ENCODE measurements at regions not wholly inside any gene's neighbourhood (a gene's known extent, or its start where the extent isn't known, plus 50 kb on each side); places are given as distances from the start of the nearest gene placed in this dataset.

DNA sequence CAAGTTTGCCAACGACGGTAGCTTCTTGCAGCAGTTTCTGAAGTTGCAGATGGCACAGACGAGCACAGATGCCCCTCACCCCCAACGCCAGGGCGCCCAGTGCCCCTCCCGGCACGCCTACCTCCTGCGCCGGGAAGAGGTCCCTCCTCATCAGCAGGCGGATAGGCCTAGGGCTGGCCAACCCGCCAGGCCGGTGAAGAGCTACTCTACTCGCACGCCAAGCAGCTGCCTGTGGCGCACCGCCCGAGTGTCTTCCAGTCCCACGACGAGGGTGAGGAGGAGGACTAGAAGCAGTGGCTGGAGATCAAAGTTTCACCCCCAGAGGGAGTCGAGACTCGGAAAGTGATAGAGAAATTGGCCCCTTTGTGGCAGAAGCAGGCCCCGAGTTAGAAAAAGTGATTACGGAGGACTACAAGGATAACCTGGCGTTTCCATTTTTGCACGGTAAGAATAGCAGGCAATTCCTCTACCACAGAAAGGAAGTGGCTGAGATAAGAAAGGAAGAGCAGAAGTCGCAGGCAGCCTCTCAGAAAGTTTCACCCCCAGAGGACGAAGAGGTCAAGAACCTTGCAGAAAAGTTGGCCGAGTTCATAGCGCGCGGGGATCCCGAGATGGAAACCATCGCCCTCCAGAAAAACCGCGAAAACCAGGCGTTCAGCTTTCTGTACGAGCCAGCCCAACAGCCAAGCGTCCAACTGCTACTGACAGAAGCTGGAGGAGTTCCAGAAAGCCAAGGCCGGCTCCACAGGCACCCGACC lies 170.4 kb downstream of the HINT1 start:
- no peak overlapping the region for H3K27ac Mint-ChIP-seq (ENCODE audit: low read depth, unreplicated experiment)
- no TSS peak for BruUV-seq (replicated peaks)
- TF ChIP-seq, protein P1, sequence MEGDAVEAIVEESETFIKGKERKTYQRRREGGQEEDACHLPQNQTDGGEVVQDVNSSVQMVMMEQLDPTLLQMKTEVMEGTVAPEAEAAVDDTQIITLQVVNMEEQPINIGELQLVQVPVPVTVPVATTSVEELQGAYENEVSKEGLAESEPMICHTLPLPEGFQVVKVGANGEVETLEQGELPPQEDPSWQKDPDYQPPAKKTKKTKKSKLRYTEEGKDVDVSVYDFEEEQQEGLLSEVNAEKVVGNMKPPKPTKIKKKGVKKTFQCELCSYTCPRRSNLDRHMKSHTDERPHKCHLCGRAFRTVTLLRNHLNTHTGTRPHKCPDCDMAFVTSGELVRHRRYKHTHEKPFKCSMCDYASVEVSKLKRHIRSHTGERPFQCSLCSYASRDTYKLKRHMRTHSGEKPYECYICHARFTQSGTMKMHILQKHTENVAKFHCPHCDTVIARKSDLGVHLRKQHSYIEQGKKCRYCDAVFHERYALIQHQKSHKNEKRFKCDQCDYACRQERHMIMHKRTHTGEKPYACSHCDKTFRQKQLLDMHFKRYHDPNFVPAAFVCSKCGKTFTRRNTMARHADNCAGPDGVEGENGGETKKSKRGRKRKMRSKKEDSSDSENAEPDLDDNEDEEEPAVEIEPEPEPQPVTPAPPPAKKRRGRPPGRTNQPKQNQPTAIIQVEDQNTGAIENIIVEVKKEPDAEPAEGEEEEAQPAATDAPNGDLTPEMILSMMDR (IDR thresholded peaks at IDR 0.05; ENCODE audit: unreplicated experiment), result no peak
- CTCF ChIA-PET, result interaction anchor here (0.7 kb wide), 1 partner anchor 24 kb away, joined by 3 read pairs; no protein-coding TSS in a partner anchor
- no peak for DNase-seq (ENCODE audit: unreplicated experiment)
- POLR2A ChIA-PET, result no interaction called here
- no peaks in the 10 kb centered on the region for H3K27me3 Mint-ChIP-seq (ENCODE audit: insufficient read depth, unreplicated experiment)
- H3K4me3 Mint-ChIP-seq (ENCODE audit: unreplicated experiment), result no peak overlapping the region
- intact Hi-C loops (cut with micrococcal nuclease), result no loop called here
- no peaks in the 10 kb centered on the region for H3K36me3 Mint-ChIP-seq (ENCODE audit: insufficient read depth, unreplicated experiment)
- no peaks in the 10 kb centered on the region for H3K9me3 Mint-ChIP-seq (ENCODE audit: unreplicated experiment)
- H3K4me1 Mint-ChIP-seq (ENCODE audit: insufficient read depth, unreplicated experiment), result peaks cover 6% of the 10 kb centered on the region

DNA sequence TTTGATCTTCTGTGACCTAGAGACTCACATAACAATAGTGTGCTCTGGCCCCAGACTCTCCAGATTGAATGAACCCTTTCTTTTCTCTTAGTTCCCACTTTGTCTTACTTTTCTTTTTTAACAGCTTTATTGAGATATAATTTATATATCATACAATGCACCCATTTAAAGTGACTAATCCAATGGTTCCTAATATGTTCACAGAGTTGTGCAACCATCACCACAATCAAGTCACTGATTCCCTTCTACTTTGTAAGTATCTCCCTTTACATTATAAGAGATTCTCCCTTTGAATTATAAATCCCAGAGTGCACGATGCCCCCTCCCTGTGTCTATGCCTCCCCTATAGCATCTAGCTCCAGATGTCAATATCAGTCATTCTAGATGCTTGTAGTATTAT lies 172.4 kb downstream of the HINT1 start:
- TF ChIP-seq, protein P1 (IDR thresholded peaks at IDR 0.05; ENCODE audit: unreplicated experiment), result no peak

DNA sequence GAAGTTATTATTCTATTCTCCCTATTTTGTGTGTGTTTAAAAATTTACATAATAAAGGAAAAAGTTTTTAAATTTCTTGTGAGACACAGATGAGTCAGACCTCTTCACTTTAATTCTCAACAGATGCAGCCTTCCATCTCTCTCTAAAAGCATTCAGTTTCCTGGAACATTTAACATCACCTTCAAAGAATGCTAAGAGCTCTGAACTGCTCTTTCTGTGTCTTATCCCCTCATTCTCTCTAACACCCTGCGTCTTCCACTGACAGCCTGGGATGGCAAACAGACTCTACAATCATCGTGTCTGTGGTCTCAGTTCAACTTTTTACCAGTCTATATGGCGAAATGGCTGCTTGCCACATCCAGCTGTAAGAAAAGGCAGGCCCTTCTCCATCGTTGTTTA lies 173.0 kb downstream of the HINT1 start:
- BruUV-seq (replicated peaks), result no TSS peak
- Mint-ChIP-seq H3K9me3 (ENCODE audit: unreplicated experiment) (no peaks in the 10 kb centered on the region), H3K4me1 (ENCODE audit: insufficient read depth, unreplicated experiment) (peaks cover 6% of the 10 kb centered on the region), H3K27me3 (ENCODE audit: insufficient read depth, unreplicated experiment) (no peaks in the 10 kb centered on the region), H3K36me3 (ENCODE audit: insufficient read depth, unreplicated experiment) (no peaks in the 10 kb centered on the region), H3K27ac (ENCODE audit: low read depth, unreplicated experiment) (no peak overlapping the region), H3K4me3 (ENCODE audit: unreplicated experiment) (no peak overlapping the region)
- intact Hi-C loops (cut with micrococcal nuclease), result no loop called here
- no peak for DNase-seq (ENCODE audit: unreplicated experiment)
- ChIA-PET POLR2A (no interaction called here), CTCF (no interaction called here)
- TF ChIP-seq, protein P1 (IDR thresholded peaks at IDR 0.05; ENCODE audit: unreplicated experiment), result no peak

More for the DNA sequence above, 172.4 kb downstream of the HINT1 start:
- Mint-ChIP-seq H3K27me3 (ENCODE audit: insufficient read depth, unreplicated experiment) (no peaks in the 10 kb centered on the region), H3K36me3 (ENCODE audit: insufficient read depth, unreplicated experiment) (no peaks in the 10 kb centered on the region), H3K4me3 (ENCODE audit: unreplicated experiment) (no peak overlapping the region), H3K4me1 (ENCODE audit: insufficient read depth, unreplicated experiment) (peaks cover 6% of the 10 kb centered on the region), H3K27ac (ENCODE audit: low read depth, unreplicated experiment) (no peak overlapping the region), H3K9me3 (ENCODE audit: unreplicated experiment) (no peaks in the 10 kb centered on the region)
- intact Hi-C loops (cut with micrococcal nuclease), result no loop called here
- DNase-seq (ENCODE audit: unreplicated experiment), result no peak
- ChIA-PET POLR2A (no interaction called here), CTCF (no interaction called here)
- BruUV-seq (replicated peaks), result no TSS peak

DNA sequence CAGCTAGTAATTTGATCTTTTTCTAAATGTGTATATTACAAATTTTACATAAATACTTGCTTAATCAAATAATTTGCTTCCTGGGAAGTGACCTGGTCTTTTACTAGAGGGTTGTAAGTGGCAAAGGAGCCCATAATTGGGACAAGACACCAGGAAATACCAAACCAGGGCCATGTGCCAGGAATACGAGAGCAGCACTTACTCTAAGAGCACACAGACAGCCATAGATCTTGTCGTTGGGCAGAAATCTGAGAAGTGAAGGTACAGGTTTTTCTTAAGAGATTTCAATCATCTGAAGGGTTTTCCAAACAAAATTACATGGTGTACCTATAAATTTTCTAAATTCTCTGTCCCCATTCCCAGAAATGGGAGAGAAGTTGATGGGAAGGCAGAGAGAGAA lies 179.3 kb downstream of the HINT1 start:
- Mint-ChIP-seq H3K4me3 (ENCODE audit: unreplicated experiment) (no peak overlapping the region), H3K9me3 (ENCODE audit: unreplicated experiment) (peaks cover 15% of the 10 kb centered on the region), H3K27ac (ENCODE audit: low read depth, unreplicated experiment) (no peak overlapping the region), H3K4me1 (ENCODE audit: insufficient read depth, unreplicated experiment) (no peaks in the 10 kb centered on the region), H3K27me3 (ENCODE audit: insufficient read depth, unreplicated experiment) (no peaks in the 10 kb centered on the region), H3K36me3 (ENCODE audit: insufficient read depth, unreplicated experiment) (peaks cover 9% of the 10 kb centered on the region)
- TF ChIP-seq, protein P1 (IDR thresholded peaks at IDR 0.05; ENCODE audit: unreplicated experiment), result no peak
- DNase-seq (ENCODE audit: unreplicated experiment), result no peak
- ChIA-PET CTCF (no interaction called here), POLR2A (no interaction called here)
- intact Hi-C loops (cut with micrococcal nuclease), result no loop called here
- no TSS peak for BruUV-seq (replicated peaks)
